Ammon's horn (tissue), 1 donor: ENCODE measurements at regions not wholly inside any gene's neighbourhood (a gene's known extent, or its start where the extent isn't known, plus 50 kb on each side); places are given as distances from the start of the nearest gene placed in this dataset.
A peak's percentile ranks its signal among the peaks of the same experiment; 100 is the strongest.

ENCODE experiments used
- DNase-seq: peaks from one replicate; pipeline ENCODE4 v3.0.0-alpha.2; 2016; ENCODE audit warnings: low spot score

- no peak for DNase-seq
Measured at GRCh38 chr5:96340357-96340756, 92.7 kb downstream of the PCSK1 start.

DNA sequence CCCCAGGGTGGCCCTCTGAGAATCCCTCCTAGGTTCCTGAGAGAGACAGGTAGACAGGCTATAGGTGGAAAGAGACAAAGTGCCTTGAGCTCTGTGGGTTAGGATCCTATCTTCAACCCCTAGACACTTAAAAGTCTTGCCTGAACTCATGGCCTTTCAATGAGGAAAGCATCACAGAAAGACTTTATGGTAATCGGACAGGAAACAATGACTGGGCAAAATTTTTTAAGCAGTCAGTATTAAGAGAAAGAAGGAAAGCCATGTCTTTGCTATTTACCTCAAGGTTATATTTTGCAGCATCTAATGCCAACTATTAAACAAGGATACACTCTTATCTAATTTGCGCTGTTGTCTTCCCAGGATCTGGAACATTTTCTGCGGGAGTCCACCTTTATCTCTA lies 93.2 kb downstream of the PCSK1 start:
- DNase-seq, result no peak

DNA sequence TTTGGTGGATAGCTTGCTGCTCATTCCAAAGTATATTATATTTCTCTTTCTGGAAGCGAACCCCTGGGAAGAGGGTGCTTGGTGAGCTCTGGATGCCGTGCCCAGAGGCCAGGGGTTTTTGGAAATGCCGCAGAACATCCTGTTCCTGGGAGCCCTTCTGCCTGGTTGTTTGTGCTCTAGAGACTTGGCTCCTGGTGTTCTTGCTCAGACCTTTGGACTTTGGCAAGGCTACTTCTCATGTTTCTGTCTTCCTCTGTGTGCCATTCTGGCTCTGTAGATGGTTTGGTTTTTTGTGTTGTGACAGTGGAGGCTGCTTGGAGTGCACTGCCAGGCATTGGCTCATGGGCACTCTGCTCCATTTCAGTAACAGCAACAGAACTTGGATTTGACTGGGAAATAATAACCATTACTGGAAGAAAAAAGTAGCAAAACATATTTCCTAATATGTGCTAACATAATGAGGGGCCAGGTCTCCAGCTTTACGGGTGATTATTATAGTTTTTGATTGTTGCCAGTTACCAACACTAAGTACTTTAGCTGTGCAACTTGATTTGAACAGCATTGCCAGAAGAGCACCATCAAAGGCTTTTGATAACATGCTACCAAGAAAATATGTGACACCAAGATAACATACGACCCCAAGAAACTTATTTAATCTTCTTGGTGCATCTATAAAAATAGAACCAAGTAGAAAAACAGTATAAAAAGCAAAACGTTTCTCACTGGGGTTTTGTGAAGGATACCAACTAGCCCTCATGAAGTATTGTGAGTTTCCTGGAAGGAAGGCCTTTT lies 94.2 kb downstream of the PCSK1 start:
- DNase-seq, result peak; percentile 24

- DNase-seq, result no peak
Measured at GRCh38 chr5:96338091-96338490, 95.0 kb downstream of the PCSK1 start.

DNA sequence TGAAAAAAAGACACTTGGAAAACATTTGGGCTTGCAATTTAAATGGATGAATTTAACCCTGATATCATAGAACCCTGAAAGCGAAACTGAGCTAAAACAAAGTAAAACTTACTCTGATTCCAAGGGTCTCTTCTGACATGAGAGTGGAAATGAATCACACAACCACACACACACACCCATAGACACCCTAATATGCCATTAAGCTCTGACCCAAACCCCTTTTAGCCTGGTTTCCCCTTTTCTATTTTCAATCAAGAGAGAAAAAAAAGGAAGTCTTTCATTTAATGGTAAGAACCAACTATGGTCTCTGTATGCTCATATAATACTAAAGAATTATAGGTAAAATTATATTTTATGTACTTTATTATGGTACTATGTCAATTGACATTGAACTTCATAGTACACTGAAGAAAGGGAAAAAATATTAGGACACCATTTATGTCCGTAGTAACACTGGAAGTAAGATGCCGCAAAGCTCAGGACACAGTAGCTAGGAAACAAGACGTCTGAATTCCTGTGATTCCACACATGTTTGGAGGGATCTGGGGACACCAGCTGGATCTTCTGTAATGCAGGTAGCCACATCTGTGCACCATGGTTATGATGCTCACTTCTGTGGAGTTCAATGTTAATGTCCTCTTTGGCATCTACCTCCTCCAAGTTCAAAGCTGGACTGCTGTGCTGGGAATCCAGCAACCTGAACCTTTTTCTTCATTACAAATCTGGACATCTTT lies 95.8 kb downstream of the PCSK1 start:
- DNase-seq, result no peak

DNA sequence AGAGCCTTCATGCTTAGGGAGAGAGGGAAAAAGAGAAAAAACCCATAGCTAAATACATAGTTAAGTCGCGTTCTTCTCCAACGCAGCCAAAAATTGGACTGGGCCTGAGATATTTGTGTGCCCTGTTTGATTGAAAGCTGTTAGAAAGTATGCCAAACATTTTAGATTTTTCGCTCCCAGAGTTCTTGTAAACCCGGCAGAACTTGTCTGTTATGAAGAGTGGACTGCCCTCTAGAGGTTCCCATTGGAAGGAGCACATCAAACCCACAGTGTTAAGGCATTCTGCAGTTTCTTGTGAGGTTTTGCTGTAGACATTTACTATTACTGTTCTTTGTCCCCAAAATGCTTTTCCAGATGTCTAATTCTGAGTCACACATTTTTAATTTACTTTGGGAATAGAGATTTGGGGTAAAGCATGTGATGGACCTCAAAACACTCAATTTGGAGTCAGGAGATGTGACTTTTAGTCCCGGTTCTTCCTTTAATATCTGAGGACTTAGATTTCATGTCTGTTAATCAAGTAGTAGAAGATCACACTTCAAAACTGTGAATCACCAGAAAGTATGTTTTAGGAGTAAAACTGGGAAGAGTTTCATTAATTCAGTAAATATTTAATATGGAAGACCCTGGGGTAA lies 96.6 kb downstream of the PCSK1 start:
- peak; percentile 92 for DNase-seq

- no peak for DNase-seq
Measured at GRCh38 chr5:96335873-96336272, 97.2 kb downstream of the PCSK1 start.

- no peak for DNase-seq
Measured at GRCh38 chr5:96333391-96333790, 99.7 kb downstream of the PCSK1 start.

DNA sequence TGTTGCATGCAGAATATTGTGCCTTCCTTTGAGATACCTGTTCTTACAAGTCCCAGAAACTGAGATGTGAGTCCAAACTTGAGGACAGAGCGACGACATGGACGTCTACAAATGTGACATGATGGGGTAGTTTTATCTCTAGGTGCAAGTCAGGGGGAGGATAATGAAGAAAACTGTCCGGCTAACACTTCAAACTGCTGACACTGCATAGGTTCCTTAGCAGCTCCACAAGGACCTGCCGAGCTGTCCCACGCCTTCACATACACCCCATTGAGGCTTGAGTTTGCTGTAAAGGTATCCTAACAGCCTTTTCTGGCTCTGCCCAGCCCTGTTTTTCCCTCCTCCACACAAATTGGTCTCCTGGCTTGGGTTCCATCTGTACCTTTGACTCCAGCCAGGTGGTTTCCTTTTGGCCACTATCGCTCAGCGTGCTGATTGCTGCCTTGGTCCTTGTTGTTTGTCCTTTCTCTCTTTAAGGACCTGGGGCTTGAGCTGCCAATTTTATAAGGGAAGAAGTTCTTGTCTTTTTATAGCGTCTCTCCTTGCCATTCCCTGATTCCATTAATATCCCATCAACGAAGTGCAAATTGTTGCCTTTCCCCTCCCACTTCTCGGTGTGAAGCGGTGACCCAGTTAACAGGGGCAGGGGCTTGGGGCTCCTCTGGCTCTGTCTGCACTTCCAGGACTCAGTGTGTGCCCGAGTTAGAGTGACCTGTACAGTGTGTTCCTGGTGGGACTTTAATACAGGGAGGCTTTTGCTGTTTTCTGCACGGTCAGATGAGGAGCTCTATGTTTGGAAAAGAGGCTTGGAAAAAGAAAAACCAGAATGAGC lies 100.3 kb downstream of the PCSK1 start:
- DNase-seq, result peak; percentile 14

DNA sequence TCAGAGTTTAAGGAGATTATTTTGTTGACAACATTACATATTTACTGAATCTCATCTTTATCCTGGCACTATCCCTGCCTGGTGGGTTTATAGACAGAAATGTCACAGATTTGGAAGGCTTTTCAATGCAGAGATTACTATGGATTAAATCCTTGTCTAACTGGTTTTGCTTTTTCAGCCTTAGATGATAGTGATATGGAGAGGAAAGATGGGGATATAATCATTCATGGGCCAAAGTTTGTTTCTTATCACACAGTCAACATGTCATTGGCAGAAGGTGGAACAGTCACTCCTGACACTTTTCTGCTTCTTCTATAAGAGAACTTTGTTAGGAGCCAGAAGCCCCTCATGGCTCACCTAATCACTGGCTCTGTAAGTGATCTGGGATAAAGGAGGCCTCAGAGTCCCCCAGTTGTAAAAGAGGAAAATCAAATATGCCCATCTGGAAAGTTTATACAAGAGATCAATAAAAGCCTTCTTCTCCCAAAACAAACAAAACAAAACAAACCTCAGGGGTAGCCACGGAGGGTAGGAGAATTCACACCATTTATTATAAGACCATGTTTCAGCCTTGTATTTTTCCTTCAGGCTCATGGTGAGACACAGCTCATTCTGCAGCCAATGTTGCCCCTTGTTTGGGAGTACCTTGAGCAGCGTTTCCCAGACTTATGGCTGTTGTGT lies 101.2 kb downstream of the PCSK1 start:
- DNase-seq, result no peak

DNA sequence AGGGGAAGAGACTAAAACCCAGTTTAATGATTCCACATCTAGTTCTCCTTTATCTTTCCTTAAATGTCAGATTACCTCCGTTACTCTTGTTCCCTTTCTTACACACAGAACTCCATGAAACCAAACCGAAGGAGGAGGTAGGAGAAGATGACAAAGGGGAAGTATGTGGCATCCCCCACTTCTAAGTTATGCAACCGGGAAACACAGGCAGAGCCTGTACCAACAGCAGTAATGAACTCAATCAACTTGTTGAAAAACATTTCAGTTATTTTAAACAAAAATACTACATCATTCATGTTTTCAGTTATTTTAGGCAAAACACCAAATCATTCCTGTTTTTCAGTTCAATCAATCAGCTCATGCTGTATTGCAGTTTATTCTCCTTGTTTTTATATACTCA lies 101.8 kb downstream of the PCSK1 start:
- peak; percentile 42 for DNase-seq

DNA sequence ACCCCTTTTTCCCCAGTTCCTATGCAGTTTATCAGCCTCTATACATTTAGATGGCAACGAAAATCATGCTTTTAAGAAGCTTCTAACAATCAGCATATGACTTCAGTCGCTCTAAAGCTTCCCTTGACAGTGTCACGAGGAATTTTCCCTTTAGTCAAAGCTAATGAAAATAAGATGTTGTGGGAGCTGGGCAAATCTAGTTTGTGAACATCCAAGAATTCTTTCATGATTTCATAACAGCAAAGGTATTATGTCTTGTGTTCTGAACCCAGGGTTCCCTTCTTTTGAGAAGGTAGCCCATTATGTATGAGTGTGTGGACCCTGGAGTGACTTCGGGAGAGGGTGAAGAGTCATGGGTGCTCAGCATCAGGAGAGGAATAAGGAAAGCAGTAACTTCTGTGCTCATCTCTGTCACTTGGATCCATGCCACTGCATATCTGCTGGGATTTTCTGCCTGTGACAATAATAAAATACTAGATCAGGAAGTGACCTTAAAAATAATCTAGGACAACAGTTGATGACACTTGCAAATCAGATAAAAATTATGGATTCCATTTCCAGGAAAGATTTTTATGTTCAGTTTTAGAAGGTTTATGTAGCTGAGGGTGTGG lies 102.4 kb downstream of the PCSK1 start:
- DNase-seq, result no peak

GRCh38 chr5:96329886-96330529 lies 103.0 kb downstream of the PCSK1 start:
- no peak for DNase-seq

- DNase-seq, result no peak
Measured at GRCh38 chr5:96329289-96329688, 103.8 kb downstream of the PCSK1 start.

DNA sequence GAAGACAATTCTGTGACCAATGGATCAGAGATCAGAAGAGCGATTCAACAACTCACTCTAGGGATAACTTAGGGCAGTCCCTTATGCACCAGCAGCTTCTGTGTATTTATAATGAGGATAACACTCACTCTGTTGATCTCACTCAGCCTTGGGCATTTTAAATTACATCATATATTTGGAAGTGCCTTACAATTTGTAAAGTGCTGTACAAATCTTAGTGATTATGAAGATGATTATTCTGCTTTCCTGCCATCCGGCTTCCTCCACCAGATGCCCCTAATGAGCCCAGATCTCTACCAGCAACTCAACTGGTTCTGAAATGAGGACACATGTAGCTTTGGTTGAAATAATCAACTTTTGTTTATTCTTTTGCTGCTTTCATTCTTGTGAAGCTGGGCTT lies 105.3 kb downstream of the PCSK1 start:
- DNase-seq, result no peak

DNA sequence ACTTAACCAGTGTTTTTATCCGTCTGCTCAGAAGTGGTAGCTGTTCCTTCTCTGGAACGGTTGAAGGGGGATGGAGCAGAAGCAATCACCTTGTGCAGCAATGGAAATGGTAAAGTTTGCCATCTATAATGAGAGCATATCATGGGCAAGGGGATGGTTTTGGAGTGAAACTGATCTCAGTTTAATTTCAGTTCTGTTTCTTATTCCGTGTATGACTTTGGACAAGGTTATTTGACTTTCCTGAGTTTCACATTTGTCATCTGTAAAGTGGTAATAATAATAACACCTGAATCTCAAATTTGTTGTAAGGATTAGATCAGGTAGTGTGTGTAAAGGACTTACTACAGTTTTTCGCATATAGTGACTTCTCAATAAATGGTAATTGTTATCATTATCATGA lies 106.1 kb downstream of the PCSK1 start:
- DNase-seq, result no peak

DNA sequence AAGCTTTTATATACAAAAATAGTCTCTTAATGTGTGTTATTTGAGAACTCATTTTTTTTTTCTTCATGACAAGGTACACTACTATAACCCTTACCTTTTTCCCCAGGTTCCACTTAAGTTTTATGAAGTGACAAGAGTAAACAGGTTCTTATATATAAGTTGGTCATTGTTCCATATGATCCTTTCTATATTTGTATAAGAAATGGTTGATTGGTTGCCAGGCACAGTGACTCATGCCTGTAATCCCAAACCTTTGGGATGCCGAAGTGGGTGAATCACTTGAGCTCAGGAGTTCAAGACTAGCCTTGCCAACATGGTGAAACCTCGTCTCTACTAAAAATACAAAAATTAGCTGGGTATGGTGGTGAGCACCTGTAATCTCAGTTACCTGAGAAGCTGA lies 108.3 kb downstream of the PCSK1 start:
- no peak for DNase-seq

GRCh38 chr5:96322865-96323264 lies 110.2 kb downstream of the PCSK1 start:
- no peak for DNase-seq

DNA sequence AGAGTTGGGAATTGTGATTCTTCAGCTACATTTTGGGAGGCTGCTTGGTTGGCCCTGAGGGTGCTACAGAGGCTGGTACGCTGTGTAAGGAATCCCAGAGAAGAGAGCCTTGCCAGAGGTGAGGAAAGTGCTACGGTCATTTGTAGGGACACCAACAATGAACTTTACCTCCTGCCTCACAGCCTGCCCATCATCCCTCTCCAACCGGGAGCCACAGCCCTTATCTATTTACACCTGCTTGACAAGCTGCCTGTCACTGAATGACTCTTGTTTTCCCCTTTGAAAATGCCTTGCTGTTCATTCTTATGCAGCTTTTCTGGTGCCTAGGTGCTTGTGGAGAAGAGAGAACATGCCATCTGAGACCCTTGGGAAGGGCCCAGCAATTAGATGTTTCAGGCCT lies 110.8 kb downstream of the PCSK1 start:
- no peak for DNase-seq

DNA sequence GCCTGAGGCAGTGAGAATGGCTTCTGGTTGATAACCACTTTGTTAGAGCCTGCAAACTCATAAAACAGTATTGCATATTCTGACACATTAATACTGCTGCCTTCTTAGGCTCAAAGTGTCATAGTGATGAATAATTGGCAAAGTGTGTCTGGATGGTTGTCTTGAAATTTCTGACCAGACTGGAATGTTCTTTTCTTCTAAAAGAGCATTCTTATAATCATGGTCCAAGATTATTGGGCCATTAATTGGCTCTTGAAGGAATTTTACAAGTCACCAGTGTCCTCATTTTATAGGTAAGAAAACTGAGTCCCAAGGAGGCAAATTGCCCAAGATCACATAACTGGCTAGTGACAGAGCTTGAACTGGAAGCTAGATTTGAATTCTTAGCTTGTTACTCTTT lies 111.7 kb downstream of the PCSK1 start:
- no peak for DNase-seq

DNA sequence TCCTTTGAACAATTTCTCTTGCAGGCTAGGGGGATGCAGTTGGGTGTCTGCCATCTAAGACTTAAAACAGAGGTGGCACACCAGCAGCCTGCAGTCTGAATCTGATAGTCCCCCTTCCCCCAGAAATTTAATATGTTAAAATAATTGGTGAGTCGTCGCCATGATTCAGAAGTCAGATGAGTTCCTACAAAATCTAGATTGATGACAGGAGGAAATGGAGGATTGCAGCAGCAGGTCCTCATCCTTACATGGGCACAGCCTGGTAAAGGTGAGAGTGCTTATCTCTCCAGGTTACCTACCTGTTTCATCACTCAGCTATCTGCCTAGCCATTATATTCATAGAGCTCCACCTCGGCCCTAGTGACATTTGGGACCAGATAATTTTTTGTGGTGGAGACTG lies 112.3 kb downstream of the PCSK1 start:
- DNase-seq, result no peak
